ENCODE measurements at regions not wholly inside any gene's neighbourhood (a gene's known extent, or its start where the extent isn't known, plus 50 kb on each side); places are given as distances from the start of the nearest gene placed in this dataset.

DNA sequence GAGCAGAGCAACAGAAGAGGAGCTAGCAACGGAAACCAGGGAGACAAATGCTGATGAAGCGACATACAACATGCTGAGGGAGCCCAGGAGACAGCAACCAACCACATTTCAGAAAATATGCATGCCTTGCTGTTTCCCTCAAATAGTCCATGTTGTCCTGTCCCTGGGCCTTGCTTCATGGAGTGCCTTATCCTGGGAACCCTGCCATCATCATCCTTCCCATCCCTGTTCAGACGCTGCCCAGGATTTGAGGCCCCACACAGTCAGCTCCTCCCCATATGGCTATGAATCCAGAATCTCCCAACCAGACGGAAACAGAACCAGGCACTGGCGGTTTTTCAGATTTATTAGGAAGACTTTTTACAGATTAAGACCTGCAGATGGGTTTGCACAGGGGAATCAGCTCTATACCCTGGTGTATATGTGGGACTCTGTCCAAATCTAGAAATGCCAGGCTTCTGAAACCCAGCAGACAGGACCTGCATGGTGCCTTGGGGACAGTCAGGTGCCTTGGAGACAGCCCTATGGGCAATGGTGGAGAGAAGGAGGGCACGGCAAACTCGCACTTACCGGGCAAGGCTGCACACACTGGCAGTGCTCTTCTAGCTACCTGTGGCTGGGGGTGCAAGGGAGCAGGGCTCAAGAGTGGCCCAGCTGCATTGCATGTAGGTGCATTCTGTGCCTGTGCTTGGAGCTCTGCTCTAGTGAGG is 199.7 kb upstream of the MAMLD1 start:
- DNase-seq (ENCODE audit: low read depth in 1 of 2, low spot score in 1 of 2) = no peak
- no peaks in the 10 kb centered on the region for H3K27me3 ChIP-seq (ENCODE audit: insufficient read depth, poor library complexity, severe bottlenecking)
- H3K27ac ChIP-seq (replicated peaks) = no peak overlapping the region
- H3K4me3 ChIP-seq (replicated peaks; ENCODE audit: insufficient read depth, low read length) = no peak overlapping the region
- TF ChIP-seq REST (IDR thresholded peaks at IDR 0.05; ENCODE audit: insufficient replicate concordance, low read depth) = no peak
- TF ChIP-seq, protein P1, sequence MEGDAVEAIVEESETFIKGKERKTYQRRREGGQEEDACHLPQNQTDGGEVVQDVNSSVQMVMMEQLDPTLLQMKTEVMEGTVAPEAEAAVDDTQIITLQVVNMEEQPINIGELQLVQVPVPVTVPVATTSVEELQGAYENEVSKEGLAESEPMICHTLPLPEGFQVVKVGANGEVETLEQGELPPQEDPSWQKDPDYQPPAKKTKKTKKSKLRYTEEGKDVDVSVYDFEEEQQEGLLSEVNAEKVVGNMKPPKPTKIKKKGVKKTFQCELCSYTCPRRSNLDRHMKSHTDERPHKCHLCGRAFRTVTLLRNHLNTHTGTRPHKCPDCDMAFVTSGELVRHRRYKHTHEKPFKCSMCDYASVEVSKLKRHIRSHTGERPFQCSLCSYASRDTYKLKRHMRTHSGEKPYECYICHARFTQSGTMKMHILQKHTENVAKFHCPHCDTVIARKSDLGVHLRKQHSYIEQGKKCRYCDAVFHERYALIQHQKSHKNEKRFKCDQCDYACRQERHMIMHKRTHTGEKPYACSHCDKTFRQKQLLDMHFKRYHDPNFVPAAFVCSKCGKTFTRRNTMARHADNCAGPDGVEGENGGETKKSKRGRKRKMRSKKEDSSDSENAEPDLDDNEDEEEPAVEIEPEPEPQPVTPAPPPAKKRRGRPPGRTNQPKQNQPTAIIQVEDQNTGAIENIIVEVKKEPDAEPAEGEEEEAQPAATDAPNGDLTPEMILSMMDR (IDR thresholded peaks at IDR 0.05; ENCODE audit: insufficient read depth, low read length) = no peak
- TF ChIP-seq SPI1 (IDR thresholded peaks at IDR 0.05; ENCODE audit: borderline replicate concordance, low read depth) = no peak
- TF ChIP-seq GABPA (IDR thresholded peaks at IDR 0.05; ENCODE audit: low read depth) = no peak
- TF ChIP-seq POLR2AphosphoS5 (IDR thresholded peaks at IDR 0.05; ENCODE audit: low read depth) = no peak

DNA sequence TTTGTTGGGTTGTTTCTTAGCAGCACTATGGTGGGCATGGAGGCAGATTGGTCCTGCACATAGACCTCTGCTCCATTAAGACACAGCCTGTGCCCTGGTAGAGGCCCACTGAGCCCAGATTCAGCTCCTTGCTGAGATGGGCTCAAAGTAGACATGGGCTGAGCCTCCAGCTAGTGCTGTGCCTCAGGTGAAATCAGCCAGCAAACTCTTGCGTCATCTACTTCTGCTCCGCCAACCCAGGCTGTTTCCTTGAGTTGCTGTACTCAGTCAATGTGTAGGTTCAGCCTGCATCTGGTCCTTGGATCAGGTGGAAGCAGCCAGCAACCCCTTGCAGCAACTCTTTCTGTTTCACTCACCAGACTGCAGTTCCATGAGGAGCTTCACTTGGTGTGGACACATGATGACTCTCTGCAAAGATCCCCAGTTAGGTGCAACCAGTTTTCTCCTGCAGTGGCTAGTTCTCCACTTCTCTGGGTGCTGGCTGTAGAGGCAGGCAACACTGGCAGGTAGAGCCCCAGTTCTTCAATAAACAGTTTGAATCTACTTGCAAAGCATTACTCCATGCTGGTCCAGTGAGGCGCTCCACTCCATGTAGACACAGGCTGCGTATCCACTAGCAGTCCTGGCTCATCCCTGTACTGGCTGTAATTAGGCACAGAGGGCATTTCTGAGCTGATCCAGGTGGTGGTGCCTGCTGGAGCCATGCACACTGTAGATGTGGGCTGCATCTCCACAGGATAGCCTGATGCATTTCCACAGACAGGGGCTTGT is 199.0 kb upstream of the MAMLD1 start:
- no peak for DNase-seq (ENCODE audit: low read depth in 1 of 2, low spot score in 1 of 2)
- TF ChIP-seq, protein P1 (IDR thresholded peaks at IDR 0.05; ENCODE audit: insufficient read depth, low read length) = no peak
- no peak for TF ChIP-seq SPI1 (IDR thresholded peaks at IDR 0.05; ENCODE audit: borderline replicate concordance, low read depth)
- TF ChIP-seq POLR2AphosphoS5 (IDR thresholded peaks at IDR 0.05; ENCODE audit: low read depth) = no peak
- no peak for TF ChIP-seq REST (IDR thresholded peaks at IDR 0.05; ENCODE audit: insufficient replicate concordance, low read depth)
- TF ChIP-seq GABPA (IDR thresholded peaks at IDR 0.05; ENCODE audit: low read depth) = no peak
- no peaks in the 10 kb centered on the region for H3K27me3 ChIP-seq (ENCODE audit: insufficient read depth, poor library complexity, severe bottlenecking)

GRCh38 chrX:150164971-150165600 is 198.0 kb upstream of the MAMLD1 start:
- Histone ChIP-seq H3K27ac (replicated peaks) (no peak overlapping the region), H3K27me3 (ENCODE audit: insufficient read depth, poor library complexity, severe bottlenecking) (no peaks in the 10 kb centered on the region), H3K4me3 (replicated peaks; ENCODE audit: insufficient read depth, low read length) (no peak overlapping the region)
- DNase-seq (ENCODE audit: low read depth in 1 of 2, low spot score in 1 of 2) = no peak
- no peak for TF ChIP-seq POLR2AphosphoS5 (IDR thresholded peaks at IDR 0.05; ENCODE audit: low read depth)
- no peak for TF ChIP-seq SPI1 (IDR thresholded peaks at IDR 0.05; ENCODE audit: borderline replicate concordance, low read depth)
- TF ChIP-seq, protein P1 (IDR thresholded peaks at IDR 0.05; ENCODE audit: insufficient read depth, low read length) = no peak
- no peak for TF ChIP-seq REST (IDR thresholded peaks at IDR 0.05; ENCODE audit: insufficient replicate concordance, low read depth)

More for the DNA sequence above, 199.0 kb upstream of the MAMLD1 start:
- no peak overlapping the region for H3K4me3 ChIP-seq (replicated peaks; ENCODE audit: insufficient read depth, low read length)
- no peak overlapping the region for H3K27ac ChIP-seq (replicated peaks)
